COLO829 (cell line): ENCODE measurements at regions not wholly inside any gene's neighbourhood (a gene's known extent, or its start where the extent isn't known, plus 50 kb on each side); places are given as distances from the start of the nearest gene placed in this dataset.

Experiments used
- DNase-seq: peaks from one replicate; pipeline ENCODE4 v3.0.0; 2012; ENCODE audit warnings: low spot score

GRCh38 chr5:155295111-155295510 lies 281.6 kb downstream of the KIF4B start:
- no peak for DNase-seq

GRCh38 chr5:155299386-155300005 lies 285.9 kb downstream of the KIF4B start:
- no peak for DNase-seq

DNA sequence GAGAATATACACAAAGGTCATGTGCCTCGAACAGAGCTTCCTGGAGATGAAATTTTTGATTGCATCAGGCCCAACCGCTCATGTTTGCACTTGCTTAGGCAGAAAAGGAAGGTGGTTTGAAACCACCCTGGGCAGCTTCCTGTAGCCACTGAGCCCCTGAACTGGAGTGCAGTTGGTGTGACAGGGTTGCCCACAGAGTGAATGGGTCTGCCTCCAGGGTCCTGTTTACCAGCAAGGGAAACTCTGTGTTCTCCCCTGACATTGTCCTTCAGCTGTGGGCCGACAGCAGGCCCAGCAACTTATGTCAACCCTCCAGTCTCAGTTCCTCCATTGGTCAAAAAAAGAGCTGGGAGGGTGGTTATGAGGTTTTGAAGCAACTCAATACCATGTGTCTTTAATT lies 289.6 kb downstream of the KIF4B start:
- DNase-seq: no peak

- DNase-seq: no peak
Observed at GRCh38 chr5:155307229-155307628, 293.7 kb downstream of the KIF4B start.

DNA sequence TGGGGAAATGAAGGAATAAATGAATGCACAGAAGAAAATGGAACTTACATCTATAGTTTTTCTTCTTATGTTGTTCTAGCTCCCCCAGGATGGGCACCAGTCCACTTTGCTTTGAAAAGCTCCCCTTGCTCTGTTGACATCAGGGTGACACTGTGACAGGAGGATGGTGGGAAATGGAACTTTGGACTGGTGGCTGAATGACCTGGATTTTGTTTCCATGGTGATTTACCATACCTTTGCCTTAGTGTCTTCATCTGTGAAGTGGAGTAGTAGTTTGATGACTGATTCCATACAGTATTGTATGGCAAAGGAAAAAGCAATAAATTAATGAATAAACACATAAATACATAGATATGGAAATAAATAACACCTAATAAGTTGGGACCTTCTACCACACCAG lies 294.7 kb downstream of the KIF4B start:
- DNase-seq: no peak

DNA sequence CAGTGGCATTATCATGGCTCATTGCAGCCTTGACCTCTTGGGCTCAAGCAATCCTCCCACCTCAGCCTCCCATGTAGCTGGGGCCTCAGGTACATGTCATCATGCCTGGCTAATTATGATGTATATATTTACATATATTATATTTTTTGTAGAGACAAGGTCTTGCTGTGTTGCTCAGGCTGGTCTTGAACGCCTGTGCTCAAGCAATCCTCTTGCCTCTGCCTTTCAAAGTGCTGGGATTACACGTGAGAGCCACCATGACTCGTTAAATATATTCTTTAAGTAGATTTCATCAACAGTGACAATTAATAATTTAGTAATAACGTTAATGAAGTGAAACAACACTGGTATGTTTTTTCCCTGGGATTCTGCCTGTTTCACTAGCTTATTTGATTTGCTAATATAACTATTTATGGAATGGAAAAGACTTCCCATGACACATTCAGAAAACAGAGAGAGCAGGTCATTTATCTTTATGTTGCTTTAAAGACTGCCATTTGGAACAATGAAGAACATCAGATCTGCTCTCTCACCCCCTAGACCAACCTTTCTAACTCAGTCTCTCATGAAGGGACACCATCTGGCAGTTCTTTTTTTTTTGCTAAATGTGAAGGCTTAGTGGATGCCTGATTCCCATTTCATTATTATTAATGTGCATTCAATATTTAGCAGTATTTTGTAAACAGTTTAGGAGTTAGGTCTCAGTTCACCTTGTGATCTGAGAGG lies 295.6 kb downstream of the KIF4B start:
- no peak for DNase-seq

DNA sequence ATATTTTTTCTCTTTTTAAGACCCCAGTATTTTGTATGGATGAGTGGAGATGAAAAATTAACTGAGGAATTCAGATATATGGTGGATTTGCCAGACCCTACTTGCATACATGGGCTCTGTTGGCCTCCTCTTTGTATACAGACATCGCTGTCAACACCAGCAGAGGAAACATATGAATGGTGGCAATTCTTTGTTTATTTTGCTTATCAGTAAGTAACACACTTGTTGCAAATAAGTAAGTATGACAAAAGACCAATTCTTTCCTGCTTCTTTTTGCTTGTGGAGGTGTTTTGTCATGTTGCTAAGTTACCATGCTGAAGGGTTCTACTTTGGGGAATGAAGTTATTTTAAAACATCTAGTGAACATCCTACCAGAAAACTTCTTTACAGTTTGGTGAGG lies 298.2 kb downstream of the KIF4B start:
- no peak for DNase-seq

DNA sequence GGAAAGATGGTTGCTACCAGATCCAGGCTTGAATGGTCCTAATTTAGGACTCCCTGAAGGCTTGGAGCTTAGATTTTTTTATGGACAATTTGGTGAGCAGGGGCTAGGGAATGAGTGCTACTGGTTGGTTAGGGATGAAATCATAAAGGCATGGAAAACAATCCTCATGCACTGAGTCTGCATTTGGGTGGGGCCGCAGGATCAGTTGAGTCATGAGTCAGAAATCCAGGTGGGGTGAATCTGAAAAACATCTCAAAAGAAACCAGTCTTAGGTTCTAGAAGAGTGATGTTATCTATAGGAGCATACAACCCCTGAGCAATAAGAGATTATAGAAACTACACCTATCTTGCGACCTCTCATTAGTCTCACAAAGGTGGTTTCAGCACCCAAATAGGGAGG lies 300.0 kb downstream of the KIF4B start:
- DNase-seq: no peak

GRCh38 chr5:155316070-155316714 lies 302.6 kb downstream of the KIF4B start:
- DNase-seq: no peak

DNA sequence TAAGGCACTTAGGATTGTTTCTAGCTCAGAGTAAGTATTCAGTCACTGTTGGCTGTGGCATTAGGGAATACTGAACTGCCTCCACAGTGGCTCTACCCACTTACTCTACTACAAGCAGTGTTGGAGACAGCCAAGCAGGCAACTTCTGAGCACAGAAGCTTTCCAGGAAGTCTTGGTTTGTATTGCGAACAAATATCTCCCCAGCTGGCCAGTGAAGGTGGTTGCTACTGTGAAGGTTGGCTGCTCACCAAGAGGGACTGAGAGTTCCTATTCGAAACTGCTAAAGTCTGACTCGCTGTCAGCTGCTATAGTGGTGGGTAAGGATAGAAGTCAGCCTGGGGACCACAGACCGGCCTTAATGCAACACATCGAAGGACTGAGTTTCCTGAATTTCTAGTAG lies 319.1 kb downstream of the KIF4B start:
- DNase-seq: no peak

DNA sequence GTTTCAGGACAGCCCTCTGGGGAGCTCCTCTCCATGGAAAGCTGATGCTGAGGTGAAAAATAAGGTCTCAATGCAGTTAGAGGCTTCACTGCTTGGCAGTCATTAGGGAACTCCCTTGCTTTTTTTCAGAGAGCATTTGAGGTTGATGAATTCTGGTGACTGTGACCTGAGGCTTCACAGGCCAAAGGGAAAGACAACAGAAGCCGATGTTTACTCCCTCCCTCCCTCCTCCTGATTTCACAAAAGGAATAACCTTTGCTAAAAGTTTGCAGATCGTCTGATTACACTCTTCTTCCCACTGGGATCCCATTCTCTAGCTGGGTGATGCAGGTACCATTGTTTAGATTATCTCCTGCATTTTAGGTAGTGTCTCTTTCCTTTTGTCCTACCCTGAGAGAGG lies 329.4 kb downstream of the KIF4B start:
- no peak for DNase-seq

GRCh38 chr5:155343468-155343867 lies 329.9 kb downstream of the KIF4B start:
- no peak for DNase-seq

DNA sequence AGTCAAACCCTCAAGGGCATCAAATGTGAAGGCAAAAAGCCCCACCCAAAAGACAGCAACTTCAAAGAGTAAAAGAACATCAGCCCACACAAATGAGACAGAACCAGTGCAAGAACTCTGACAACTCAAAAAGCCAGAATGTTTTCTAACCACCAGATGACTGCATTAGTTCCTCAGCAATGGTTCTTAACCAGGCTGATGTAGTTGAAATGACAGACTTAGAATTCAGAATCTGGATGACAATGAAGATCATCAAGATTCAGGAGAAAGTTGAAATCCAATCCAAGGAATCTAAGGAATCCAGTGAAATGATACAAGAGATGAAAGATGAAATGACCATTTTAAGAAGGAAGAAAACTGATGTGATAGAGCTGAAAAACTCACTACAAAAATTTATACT lies 339.7 kb downstream of the KIF4B start:
- no peak for DNase-seq

- no peak for DNase-seq
Observed at GRCh38 chr5:155366096-155366495, 352.5 kb downstream of the KIF4B start.

DNA sequence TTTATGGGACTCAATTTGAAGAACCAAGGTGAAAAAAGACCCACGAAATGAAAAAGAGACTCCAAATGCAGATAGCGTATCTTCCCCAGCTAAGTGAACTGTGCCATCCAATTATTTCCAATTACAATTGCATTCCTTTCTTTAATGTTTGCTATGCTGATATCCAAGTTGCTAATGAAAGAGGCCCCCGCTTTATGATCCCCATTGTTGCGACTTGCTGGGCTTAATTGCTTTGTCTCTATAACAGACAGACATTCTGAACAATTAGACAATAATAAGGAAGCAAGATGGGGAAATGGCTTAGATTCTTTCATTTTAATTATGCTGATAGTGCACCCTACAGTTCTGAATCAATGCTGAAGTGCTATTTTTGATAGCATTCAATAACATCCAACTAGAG lies 354.3 kb downstream of the KIF4B start:
- DNase-seq: no peak

DNA sequence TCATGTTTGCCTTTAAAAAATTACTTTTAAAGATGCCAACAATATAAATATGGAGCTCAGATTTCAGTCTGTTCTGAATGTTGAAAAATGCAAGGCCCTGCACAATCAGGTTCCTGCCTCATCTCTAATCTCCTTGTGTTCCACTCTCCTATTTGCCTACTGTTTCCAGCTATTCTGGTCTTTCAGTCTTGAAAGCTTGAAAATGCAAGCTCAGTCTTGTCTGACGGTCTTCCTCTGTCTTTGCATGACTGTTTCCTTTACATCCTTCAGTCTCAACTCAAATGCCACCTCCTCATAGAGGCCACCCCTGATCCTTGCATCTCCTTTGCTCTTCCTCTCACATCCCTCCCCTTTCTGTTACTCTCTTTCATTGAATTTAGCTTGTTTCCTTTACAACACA lies 354.9 kb downstream of the KIF4B start:
- DNase-seq: no peak

DNA sequence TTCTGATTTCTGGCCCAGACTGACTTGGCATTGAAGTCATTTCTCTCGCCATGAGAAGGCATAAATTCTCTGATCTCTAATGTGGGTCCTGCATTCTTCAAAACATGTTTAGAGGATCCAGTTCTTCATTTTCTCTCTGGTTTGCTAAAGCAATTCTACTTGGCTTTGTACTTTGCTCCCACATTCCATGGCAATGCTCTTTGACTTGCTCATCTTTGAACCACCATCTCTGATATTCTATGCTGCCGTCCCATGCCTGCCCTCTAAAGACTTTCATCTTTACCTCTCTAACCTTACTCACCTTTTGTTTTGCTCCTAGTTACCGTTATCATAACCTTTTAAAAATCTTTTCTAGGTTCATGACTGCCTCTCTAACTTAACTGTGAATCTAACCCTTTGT lies 366.9 kb downstream of the KIF4B start:
- DNase-seq: no peak

DNA sequence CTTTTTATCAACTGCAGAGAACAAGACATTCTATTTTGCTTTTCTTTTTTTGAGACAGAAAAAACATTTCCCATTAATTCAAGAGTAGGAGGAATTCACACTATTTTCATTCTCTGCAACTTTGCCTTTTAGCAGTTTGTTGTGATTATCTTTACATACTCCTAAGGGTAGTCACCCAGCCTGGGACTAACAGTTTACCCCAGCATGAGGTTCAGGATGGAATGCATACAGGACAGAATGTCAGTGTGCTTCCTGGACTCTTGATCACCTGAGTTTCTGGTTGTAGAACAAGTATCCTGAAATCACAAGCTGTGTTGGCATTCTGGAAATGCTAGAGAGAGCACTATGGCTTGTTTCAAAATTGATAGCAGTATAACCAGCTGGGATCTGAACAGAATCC lies 368.1 kb downstream of the KIF4B start:
- DNase-seq: no peak

DNA sequence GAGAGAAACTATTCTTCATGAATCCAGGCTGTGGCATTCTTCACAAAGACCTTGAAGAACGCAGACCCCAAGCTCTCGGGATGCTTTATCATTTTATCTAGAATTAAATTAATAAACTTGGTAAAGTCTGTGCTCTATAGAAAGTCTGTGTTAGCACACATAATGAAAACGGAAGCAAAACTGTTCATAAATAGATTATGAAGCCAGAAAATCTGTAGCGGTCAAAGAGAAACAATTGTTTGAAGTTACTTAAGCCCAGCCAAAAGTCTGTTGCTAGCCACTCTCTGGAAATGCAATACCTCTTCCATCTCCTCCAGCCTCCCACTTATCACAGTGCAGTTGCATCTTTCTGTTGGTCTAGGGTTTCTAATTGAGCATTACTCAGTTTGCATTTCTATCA lies 375.9 kb downstream of the KIF4B start:
- no peak for DNase-seq

DNA sequence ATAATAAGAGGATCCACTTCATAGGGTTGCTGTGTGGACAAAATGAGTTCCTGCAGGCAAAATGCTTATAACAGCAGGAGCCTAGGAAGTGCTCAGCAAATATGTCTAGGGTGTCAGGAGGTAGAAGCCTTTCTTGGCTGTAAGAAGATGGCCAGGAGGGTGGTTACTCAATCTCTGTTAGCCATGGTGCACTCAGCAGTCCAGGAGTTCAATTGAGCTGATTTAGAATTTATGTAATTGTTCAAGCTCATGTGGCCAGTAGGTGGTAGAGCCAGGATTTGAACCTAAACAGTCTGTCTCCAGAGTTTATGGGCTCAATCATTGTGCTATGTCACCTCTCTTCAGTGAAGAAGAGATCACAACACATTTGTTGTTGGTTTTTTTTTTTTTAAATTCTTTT lies 381.2 kb downstream of the KIF4B start:
- no peak for DNase-seq

GRCh38 chr5:155402927-155403640 lies 389.5 kb downstream of the KIF4B start:
- no peak for DNase-seq

DNA sequence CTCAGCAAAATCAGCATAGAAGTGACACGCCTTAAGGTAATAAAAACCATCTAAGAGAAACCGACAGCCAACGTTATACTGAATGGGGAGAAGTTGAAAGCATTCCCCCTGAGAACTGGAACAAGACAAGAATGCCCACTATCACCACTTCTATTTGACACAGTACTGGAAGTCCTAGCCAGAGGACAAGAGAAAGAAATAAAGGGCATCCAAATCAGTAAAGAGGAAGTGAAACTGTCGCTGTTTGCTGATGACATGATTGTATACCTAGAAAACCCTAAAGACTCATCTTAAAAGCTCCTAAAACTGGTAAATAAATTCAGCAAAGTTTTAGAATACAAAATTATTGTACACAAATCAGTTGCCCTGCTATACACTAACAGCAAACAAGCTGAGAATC lies 393.3 kb downstream of the KIF4B start:
- no peak for DNase-seq

- no peak for DNase-seq
Observed at GRCh38 chr5:155408465-155408864, 394.9 kb downstream of the KIF4B start.
